ENCODE measurements at regions not wholly inside any gene's neighbourhood (a gene's known extent, or its start where the extent isn't known, plus 50 kb on each side); places are given as distances from the start of the nearest gene placed in this dataset.

- no peak for DNase-seq
- no peak overlapping the region for H3K56ac ChIP-seq (ENCODE audit: extremely low read depth, insufficient read depth, low read length)
- no peak overlapping the region for H3K23ac ChIP-seq (ENCODE audit: low read depth, low read length)
- H2BK20ac ChIP-seq (ENCODE audit: low read depth, low read length): no peak overlapping the region
- no peak overlapping the region for H3K27ac ChIP-seq (ENCODE audit: insufficient read depth, low read length)
- H2AK5ac ChIP-seq (ENCODE audit: low read depth, low read length): no peak overlapping the region
- no peak overlapping the region for H4K91ac ChIP-seq (ENCODE audit: insufficient read depth, low read depth, low read length)
- TF ChIP-seq CEBPB (IDR thresholded peaks at IDR 0.05; ENCODE audit: low read depth, low read length): no peak
- no peak for TF ChIP-seq FOS (IDR thresholded peaks at IDR 0.05; ENCODE audit: low read depth, low read length)
- TF ChIP-seq NFE2L2 (IDR thresholded peaks at IDR 0.05; ENCODE audit: low read depth, low read length): no peak
- no peak for TF ChIP-seq RCOR1 (IDR thresholded peaks at IDR 0.05; ENCODE audit: insufficient replicate concordance, low read length)
- TF ChIP-seq, protein P1, sequence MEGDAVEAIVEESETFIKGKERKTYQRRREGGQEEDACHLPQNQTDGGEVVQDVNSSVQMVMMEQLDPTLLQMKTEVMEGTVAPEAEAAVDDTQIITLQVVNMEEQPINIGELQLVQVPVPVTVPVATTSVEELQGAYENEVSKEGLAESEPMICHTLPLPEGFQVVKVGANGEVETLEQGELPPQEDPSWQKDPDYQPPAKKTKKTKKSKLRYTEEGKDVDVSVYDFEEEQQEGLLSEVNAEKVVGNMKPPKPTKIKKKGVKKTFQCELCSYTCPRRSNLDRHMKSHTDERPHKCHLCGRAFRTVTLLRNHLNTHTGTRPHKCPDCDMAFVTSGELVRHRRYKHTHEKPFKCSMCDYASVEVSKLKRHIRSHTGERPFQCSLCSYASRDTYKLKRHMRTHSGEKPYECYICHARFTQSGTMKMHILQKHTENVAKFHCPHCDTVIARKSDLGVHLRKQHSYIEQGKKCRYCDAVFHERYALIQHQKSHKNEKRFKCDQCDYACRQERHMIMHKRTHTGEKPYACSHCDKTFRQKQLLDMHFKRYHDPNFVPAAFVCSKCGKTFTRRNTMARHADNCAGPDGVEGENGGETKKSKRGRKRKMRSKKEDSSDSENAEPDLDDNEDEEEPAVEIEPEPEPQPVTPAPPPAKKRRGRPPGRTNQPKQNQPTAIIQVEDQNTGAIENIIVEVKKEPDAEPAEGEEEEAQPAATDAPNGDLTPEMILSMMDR (conservative IDR thresholded peaks at IDR 0.05; ENCODE audit: low read depth, low read length): no peak
- TF ChIP-seq CHD1 (IDR thresholded peaks at IDR 0.05; ENCODE audit: low read depth, low read length): no peak
- no peak for TF ChIP-seq POLR2A (IDR thresholded peaks at IDR 0.05; ENCODE audit: low read depth, low read length)
- TF ChIP-seq, protein P2, sequence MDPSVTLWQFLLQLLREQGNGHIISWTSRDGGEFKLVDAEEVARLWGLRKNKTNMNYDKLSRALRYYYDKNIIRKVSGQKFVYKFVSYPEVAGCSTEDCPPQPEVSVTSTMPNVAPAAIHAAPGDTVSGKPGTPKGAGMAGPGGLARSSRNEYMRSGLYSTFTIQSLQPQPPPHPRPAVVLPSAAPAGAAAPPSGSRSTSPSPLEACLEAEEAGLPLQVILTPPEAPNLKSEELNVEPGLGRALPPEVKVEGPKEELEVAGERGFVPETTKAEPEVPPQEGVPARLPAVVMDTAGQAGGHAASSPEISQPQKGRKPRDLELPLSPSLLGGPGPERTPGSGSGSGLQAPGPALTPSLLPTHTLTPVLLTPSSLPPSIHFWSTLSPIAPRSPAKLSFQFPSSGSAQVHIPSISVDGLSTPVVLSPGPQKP (IDR thresholded peaks at IDR 0.05; ENCODE audit: borderline replicate concordance, low read depth, low read length): no peak
- no peak for TF ChIP-seq BHLHE40 (IDR thresholded peaks at IDR 0.05; ENCODE audit: low read depth, low read length)
- no peak for TF ChIP-seq MXI1 (IDR thresholded peaks at IDR 0.05; ENCODE audit: borderline replicate concordance, low read depth, low read length)
- no peak for TF ChIP-seq USF2 (IDR thresholded peaks at IDR 0.05; ENCODE audit: low read depth, low read length)
- TF ChIP-seq RAD21 (IDR thresholded peaks at IDR 0.05; ENCODE audit: low read length): no peak
- no peak for TF ChIP-seq MAZ (IDR thresholded peaks at IDR 0.05; ENCODE audit: borderline replicate concordance, low read depth, low read length)
- no peak for TF ChIP-seq SMC3 (IDR thresholded peaks at IDR 0.05; ENCODE audit: low read depth, low read length)
- no peak for TF ChIP-seq RFX5 (IDR thresholded peaks at IDR 0.05; ENCODE audit: low read depth, low read length)
- no peak for TF ChIP-seq MAFK (IDR thresholded peaks at IDR 0.05; ENCODE audit: low read depth, low read length)
- H2AK9ac ChIP-seq (replicated peaks; ENCODE audit: low read depth, low read length, poor library complexity): no peak overlapping the region
- H2BK5ac ChIP-seq (ENCODE audit: low read depth, low read length, poor library complexity, severe bottlenecking): no peak overlapping the region
- no peaks in the 10 kb centered on the region for H4K20me1 ChIP-seq (ENCODE audit: insufficient read depth, low read length)
- H3K9me1 ChIP-seq (ENCODE audit: insufficient read depth, low read length): no peaks in the 10 kb centered on the region
- H3K9ac ChIP-seq (ENCODE audit: low read depth, low read length): no peak overlapping the region
- 0 out of 2 replicates have a peak, but pooled peaks cover 2% of the 10 kb centered on the region for H3K9me3 ChIP-seq (ENCODE audit: control insufficient read depth, insufficient read depth, low read length)
- H3K36me3 ChIP-seq (ENCODE audit: control insufficient read depth, insufficient read depth, low read length): no peaks in the 10 kb centered on the region
- H3K4me1 ChIP-seq (ENCODE audit: control insufficient read depth, insufficient read depth, low read length): no peaks in the 10 kb centered on the region
- no peak overlapping the region for H2BK15ac ChIP-seq (ENCODE audit: low read depth, low read length)
- no peak overlapping the region for H4K5ac ChIP-seq (ENCODE audit: low read depth, low read length)
- in situ Hi-C loops (cut with MboI; ENCODE audit: low sequenced_read_pairs): no loop called here
- dilution Hi-C loops (cut with HindIII; ENCODE audit: low sequenced_read_pairs, unreplicated experiment): no loop called here
- H3K79me1 ChIP-seq (ENCODE audit: low read depth in 1 of 2, low read length in 2 of 2): no peaks in the 10 kb centered on the region
- BruUV-seq (replicated peaks): no TSS peak
- intact Hi-C loops (cut with micrococcal nuclease): no loop called here
- no peak overlapping the region for H4K8ac ChIP-seq (ENCODE audit: low read depth in 2 of 2, low read length in 2 of 2)
- CTCF ChIA-PET: no interaction called here
- 80% methylated on average over 1 of the region's 6 CpGs; no CpG with 5 or more reads in 1 of the 2 experiments for WGBS, 2 experiments (ENCODE audit: extremely low coverage in 2 of 2, insufficient read length in 1 of 2)
- ATAC-seq (ENCODE audit: low read depth): no peak
- H3K4me2 ChIP-seq (ENCODE audit: low read depth, low read length): no peak overlapping the region
- no peak overlapping the region for H3K18ac ChIP-seq (ENCODE audit: low read depth, low read length)
- H3K14ac ChIP-seq (replicated peaks; ENCODE audit: low read depth, low read length): no peak overlapping the region
- no peak overlapping the region for H2AFZ ChIP-seq (replicated peaks; ENCODE audit: low read length, poor library complexity)
- no peak overlapping the region for H3K4me3 ChIP-seq (ENCODE audit: insufficient read depth, low read depth, low read length)
- POLR2A ChIA-PET (ENCODE audit: unreplicated experiment): no interaction called here
- no peak overlapping the region for H3K4ac ChIP-seq (ENCODE audit: low read depth, low read length)
- no peaks in the 10 kb centered on the region for H3K27me3 ChIP-seq (ENCODE audit: control insufficient read depth, insufficient read depth, low read length)
- H2BK120ac ChIP-seq (ENCODE audit: low read depth, low read length): no peak overlapping the region
These were observed 594.4 kb upstream of the VSTM2A start for GRCh38 chr7:53947732-53948131.
